ENCODE measurements at regions not wholly inside any gene's neighbourhood (a gene's known extent, or its start where the extent isn't known, plus 50 kb on each side); places are given as distances from the start of the nearest gene placed in this dataset.
A peak's percentile ranks its signal among the peaks of the same experiment; 100 is the strongest.

DNA sequence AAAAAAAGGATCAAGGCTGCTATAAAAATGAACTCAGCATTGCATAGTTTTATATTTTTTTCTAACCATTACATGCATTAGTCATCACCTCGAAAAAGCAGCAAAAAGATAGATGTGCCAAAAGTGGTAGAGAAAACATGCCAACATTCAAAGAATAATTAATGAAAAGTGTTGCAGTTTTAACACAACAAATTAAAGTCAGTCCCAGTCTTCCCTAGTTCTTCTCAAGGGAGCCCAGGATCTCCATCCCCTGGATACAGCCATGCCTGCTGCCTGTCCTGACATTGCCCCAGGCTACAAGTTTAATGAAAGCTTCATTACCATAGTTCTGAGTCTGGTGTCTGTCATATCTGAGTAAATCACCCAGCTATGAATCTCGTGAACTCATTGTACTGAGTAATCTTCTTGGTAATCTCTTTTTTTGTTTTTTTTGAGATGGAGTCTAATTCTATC, 116.6 kb upstream of the KLF12 start (continued):
- TF ChIP-seq YY1 (IDR thresholded peaks at IDR 0.05; ENCODE audit: low read depth) (no peak), RXRA (IDR thresholded peaks at IDR 0.05; ENCODE audit: borderline replicate concordance, low read depth) (0 out of 2 replicates have a peak, but pooled peaks have one; percentile 30)

DNA sequence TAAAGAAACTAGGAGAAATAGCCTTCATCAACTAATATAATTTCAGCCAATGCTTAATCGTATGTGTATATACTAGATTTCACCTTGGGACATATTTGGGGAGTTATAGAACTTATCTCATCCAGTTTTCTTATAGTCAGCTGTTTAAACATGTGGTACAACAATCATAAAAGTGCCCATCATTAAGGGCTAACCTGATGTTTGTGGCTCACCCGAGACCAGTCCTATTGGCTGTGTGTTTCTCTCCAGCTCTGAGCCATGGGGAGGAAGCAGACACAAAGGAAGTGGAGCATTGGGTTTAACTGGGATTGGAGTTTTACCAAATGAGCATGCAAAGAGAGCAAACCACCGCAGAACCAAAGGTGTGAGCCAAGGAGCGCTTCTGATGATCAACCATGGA, 114.3 kb upstream of the KLF12 start:
- DNase-seq, result no peak
- H3K36me3 ChIP-seq (replicated peaks in 1 of 2; ENCODE audit: control insufficient read depth in 1 of 2, insufficient read depth in 2 of 2, low read length in 1 of 2), result no peaks in the 10 kb centered on the region
- no peak overlapping the region for H3K4me3 ChIP-seq (ENCODE audit: low read depth in 2 of 2, low read length in 1 of 2)
- no peaks in the 10 kb centered on the region for H3K27me3 ChIP-seq (ENCODE audit: insufficient read depth)
- no peaks in the 10 kb centered on the region for H3K9me3 ChIP-seq
- WGBS (ENCODE audit: low lambda C conversion rate), result 84% methylated on average over 4 of the region's 4 CpGs
- peaks cover 19% of the 10 kb centered on the region for H3F3A ChIP-seq (replicated peaks; ENCODE audit: insufficient read depth)
- no peak overlapping the region for H3K4me2 ChIP-seq
- TF ChIP-seq ELF1 (IDR thresholded peaks at IDR 0.05), result no peak
- no peak for TF ChIP-seq YY1 (IDR thresholded peaks at IDR 0.05; ENCODE audit: low read depth)
- TF ChIP-seq, protein P1, sequence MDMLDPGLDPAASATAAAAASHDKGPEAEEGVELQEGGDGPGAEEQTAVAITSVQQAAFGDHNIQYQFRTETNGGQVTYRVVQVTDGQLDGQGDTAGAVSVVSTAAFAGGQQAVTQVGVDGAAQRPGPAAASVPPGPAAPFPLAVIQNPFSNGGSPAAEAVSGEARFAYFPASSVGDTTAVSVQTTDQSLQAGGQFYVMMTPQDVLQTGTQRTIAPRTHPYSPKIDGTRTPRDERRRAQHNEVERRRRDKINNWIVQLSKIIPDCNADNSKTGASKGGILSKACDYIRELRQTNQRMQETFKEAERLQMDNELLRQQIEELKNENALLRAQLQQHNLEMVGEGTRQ (IDR thresholded peaks at IDR 0.05; ENCODE audit: borderline replicate concordance, low read depth, low read length), result no peak
- no peak for TF ChIP-seq RCOR1 (IDR thresholded peaks at IDR 0.05; ENCODE audit: low read length)
- TF ChIP-seq MXI1 (IDR thresholded peaks at IDR 0.05; ENCODE audit: low read depth, low read length), result no peak
- TF ChIP-seq EP300 (IDR thresholded peaks at IDR 0.05; ENCODE audit: borderline replicate concordance in 1 of 2, low read depth in 1 of 2, low read length in 1 of 2), result no peak
- TF ChIP-seq RFX5 (IDR thresholded peaks at IDR 0.05; ENCODE audit: low read length), result no peak
- TF ChIP-seq RAD21 (IDR thresholded peaks at IDR 0.05; ENCODE audit: low read length), result no peak
- TF ChIP-seq TCF12 (IDR thresholded peaks at IDR 0.05), result no peak
- no peak overlapping the region for H3K27ac ChIP-seq (ENCODE audit: low read depth in 2 of 2, low read length in 1 of 2)
- H3K4me1 ChIP-seq (ENCODE audit: control insufficient read depth in 1 of 2, insufficient read depth in 2 of 2, low read depth in 1 of 2, low read length in 1 of 2), result peaks cover 9 to 16% of the 10 kb centered on the region in 2 experiments; a peak in 3 of 4 replicates
- H2AFZ ChIP-seq (ENCODE audit: low read depth), result no peak overlapping the region
- POLR2A ChIA-PET, result no interaction called here
- H3K9me2 ChIP-seq, result no peaks in the 10 kb centered on the region
- CTCF ChIA-PET, result no interaction called here
- H3K9ac ChIP-seq, result no peak overlapping the region
- no peaks in the 10 kb centered on the region for H4K20me1 ChIP-seq (ENCODE audit: insufficient read depth)
- no peaks in the 10 kb centered on the region for H3K79me2 ChIP-seq (ENCODE audit: insufficient read depth)

DNA sequence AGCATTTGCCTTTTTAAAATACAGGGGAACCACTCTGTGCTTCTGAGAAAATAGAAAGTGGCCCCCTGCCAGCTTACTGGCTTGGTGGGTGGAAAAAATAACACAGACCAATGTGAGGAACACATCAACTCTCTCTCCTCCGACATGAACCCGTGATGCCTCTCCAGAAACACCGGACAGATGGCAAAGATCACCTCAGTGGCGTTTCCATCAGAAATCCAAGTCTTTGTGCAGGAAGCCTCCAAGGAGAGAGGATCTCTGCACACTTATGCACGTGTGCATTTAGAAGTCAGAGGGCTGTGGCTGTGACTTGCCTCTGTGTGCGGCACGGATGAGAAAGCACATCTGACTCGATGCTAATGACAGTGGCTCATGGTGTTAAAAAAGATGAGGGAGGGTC, 112.3 kb upstream of the KLF12 start:
- peaks cover 2 to 16% of the 10 kb centered on the region in 2 experiments; a peak in 3 of 4 replicates for H3K4me1 ChIP-seq (ENCODE audit: control insufficient read depth in 1 of 2, insufficient read depth in 2 of 2, low read depth in 1 of 2, low read length in 1 of 2)
- H3K27ac ChIP-seq (ENCODE audit: low read depth in 2 of 2, low read length in 1 of 2), result no peak overlapping the region
- H3K9me3 ChIP-seq, result no peaks in the 10 kb centered on the region
- no peak overlapping the region for H2AFZ ChIP-seq (ENCODE audit: low read depth)
- no peak overlapping the region for H3K9ac ChIP-seq
- ChIA-PET POLR2A (no interaction called here), CTCF (interaction anchor here (0.6 kb wide), 1 partner anchor 16 kb away, joined by 3 read pairs; no protein-coding TSS in a partner anchor)
- no peak overlapping the region for H3K4me2 ChIP-seq
- no peaks in the 10 kb centered on the region for H3K27me3 ChIP-seq (ENCODE audit: insufficient read depth)
- H4K20me1 ChIP-seq (ENCODE audit: insufficient read depth), result no peaks in the 10 kb centered on the region
- DNase-seq, result no peak
- no peaks in the 10 kb centered on the region for H3K9me2 ChIP-seq
- WGBS (ENCODE audit: low lambda C conversion rate), result 76% methylated on average over 8 of the region's 8 CpGs
- H3K4me3 ChIP-seq (ENCODE audit: low read depth in 2 of 2, low read length in 1 of 2), result no peak overlapping the region
- H3F3A ChIP-seq (replicated peaks; ENCODE audit: insufficient read depth), result peaks cover 19% of the 10 kb centered on the region
- H3K79me2 ChIP-seq (ENCODE audit: insufficient read depth), result no peaks in the 10 kb centered on the region
- no peaks in the 10 kb centered on the region for H3K36me3 ChIP-seq (replicated peaks in 1 of 2; ENCODE audit: control insufficient read depth in 1 of 2, insufficient read depth in 2 of 2, low read length in 1 of 2)
- TF ChIP-seq, protein P2, sequence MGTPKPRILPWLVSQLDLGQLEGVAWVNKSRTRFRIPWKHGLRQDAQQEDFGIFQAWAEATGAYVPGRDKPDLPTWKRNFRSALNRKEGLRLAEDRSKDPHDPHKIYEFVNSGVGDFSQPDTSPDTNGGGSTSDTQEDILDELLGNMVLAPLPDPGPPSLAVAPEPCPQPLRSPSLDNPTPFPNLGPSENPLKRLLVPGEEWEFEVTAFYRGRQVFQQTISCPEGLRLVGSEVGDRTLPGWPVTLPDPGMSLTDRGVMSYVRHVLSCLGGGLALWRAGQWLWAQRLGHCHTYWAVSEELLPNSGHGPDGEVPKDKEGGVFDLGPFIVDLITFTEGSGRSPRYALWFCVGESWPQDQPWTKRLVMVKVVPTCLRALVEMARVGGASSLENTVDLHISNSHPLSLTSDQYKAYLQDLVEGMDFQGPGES (IDR thresholded peaks at IDR 0.05; ENCODE audit: low read depth, low read length), result no peak
- TF ChIP-seq YY1 (IDR thresholded peaks at IDR 0.05; ENCODE audit: low read depth) (no peak), MXI1 (IDR thresholded peaks at IDR 0.05; ENCODE audit: low read depth, low read length) (no peak), TCF12 (IDR thresholded peaks at IDR 0.05) (no peak), RXRA (IDR thresholded peaks at IDR 0.05; ENCODE audit: borderline replicate concordance, low read depth) (no peak), RCOR1 (IDR thresholded peaks at IDR 0.05; ENCODE audit: low read length) (no peak), RFX5 (IDR thresholded peaks at IDR 0.05; ENCODE audit: low read length) (no peak), CHD2 (IDR thresholded peaks at IDR 0.05; ENCODE audit: low read length, partially characterized antibody) (no peak), TEAD4 (IDR thresholded peaks at IDR 0.05; ENCODE audit: borderline replicate concordance, insufficient read depth) (no peak), GABPA (IDR thresholded peaks at IDR 0.05; ENCODE audit: low read depth) (no peak), POLR2AphosphoS5 (IDR thresholded peaks at IDR 0.05; ENCODE audit: low read depth, low read length) (no peak)
- TF ChIP-seq, protein P3, sequence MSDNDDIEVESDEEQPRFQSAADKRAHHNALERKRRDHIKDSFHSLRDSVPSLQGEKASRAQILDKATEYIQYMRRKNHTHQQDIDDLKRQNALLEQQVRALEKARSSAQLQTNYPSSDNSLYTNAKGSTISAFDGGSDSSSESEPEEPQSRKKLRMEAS (IDR thresholded peaks at IDR 0.05; ENCODE audit: low read depth), result no peak
- TF ChIP-seq, protein P4, sequence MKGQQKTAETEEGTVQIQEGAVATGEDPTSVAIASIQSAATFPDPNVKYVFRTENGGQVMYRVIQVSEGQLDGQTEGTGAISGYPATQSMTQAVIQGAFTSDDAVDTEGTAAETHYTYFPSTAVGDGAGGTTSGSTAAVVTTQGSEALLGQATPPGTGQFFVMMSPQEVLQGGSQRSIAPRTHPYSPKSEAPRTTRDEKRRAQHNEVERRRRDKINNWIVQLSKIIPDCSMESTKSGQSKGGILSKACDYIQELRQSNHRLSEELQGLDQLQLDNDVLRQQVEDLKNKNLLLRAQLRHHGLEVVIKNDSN (IDR thresholded peaks at IDR 0.05; ENCODE audit: borderline replicate concordance, low read depth), result no peak
- TF ChIP-seq, protein P5, sequence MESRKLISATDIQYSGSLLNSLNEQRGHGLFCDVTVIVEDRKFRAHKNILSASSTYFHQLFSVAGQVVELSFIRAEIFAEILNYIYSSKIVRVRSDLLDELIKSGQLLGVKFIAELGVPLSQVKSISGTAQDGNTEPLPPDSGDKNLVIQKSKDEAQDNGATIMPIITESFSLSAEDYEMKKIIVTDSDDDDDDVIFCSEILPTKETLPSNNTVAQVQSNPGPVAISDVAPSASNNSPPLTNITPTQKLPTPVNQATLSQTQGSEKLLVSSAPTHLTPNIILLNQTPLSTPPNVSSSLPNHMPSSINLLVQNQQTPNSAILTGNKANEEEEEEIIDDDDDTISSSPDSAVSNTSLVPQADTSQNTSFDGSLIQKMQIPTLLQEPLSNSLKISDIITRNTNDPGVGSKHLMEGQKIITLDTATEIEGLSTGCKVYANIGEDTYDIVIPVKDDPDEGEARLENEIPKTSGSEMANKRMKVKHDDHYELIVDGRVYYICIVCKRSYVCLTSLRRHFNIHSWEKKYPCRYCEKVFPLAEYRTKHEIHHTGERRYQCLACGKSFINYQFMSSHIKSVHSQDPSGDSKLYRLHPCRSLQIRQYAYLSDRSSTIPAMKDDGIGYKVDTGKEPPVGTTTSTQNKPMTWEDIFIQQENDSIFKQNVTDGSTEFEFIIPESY (IDR thresholded peaks at IDR 0.05; ENCODE audit: borderline replicate concordance, low read depth), result no peak
- TF ChIP-seq, protein P6, sequence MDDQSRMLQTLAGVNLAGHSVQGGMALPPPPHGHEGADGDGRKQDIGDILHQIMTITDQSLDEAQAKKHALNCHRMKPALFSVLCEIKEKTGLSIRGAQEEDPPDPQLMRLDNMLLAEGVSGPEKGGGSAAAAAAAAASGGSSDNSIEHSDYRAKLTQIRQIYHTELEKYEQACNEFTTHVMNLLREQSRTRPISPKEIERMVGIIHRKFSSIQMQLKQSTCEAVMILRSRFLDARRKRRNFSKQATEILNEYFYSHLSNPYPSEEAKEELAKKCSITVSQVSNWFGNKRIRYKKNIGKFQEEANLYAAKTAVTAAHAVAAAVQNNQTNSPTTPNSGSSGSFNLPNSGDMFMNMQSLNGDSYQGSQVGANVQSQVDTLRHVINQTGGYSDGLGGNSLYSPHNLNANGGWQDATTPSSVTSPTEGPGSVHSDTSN (IDR thresholded peaks at IDR 0.05), result no peak
